ENCODE measurements at regions not wholly inside any gene's neighbourhood (a gene's known extent, or its start where the extent isn't known, plus 50 kb on each side); places are given as distances from the start of the nearest gene placed in this dataset.

- FAIRE-seq (no peak), DNase-seq (ENCODE audit: low read depth, low spot score) (no peak)
- Histone ChIP-seq H3K79me2 (ENCODE audit: control insufficient read depth, insufficient read depth, low read length) (no peaks in the 10 kb centered on the region), H3K9ac (replicated peaks; ENCODE audit: extremely low read depth, insufficient read depth, low read length) (no peak overlapping the region), H3K9me1 (replicated peaks; ENCODE audit: control insufficient read depth, extremely low read depth, insufficient read depth, low read length) (no peaks in the 10 kb centered on the region), H3K4me1 (ENCODE audit: control insufficient read depth, extremely low read depth, insufficient read depth, low read length) (peaks cover 11% of the 10 kb centered on the region), H4K20me1 (replicated peaks; ENCODE audit: control insufficient read depth, extremely low read depth, insufficient read depth, low read length) (no peaks in the 10 kb centered on the region), H3K4me2 (ENCODE audit: insufficient read depth, low read length) (no peak overlapping the region), H3K27me3 (ENCODE audit: control insufficient read depth in 2 of 2, insufficient read depth in 2 of 2, low read length in 2 of 2) (no peaks in the 10 kb centered on the region), H3K36me3 (ENCODE audit: control insufficient read depth in 2 of 2, extremely low read depth in 1 of 2, insufficient read depth in 2 of 2, low read length in 2 of 2) (no peaks in the 10 kb centered on the region), H3K9me3 (replicated peaks; ENCODE audit: control insufficient read depth, insufficient read depth, low read length) (no peaks in the 10 kb centered on the region), H2AFZ (ENCODE audit: low read depth, low read length) (no peak overlapping the region), H3K4me3 (replicated peaks in 1 of 3; ENCODE audit: insufficient read depth in 1 of 3, low read depth in 1 of 3, low read length in 3 of 3) (no peak overlapping the region), H3K27ac (ENCODE audit: insufficient read depth, low read depth, low read length) (no peak overlapping the region)
- no TSS peak for BruUV-seq (replicated peaks)
- ChIA-PET CTCF (no interaction called here), POLR2A (no interaction called here)
- dilution Hi-C loops (cut with MboI; ENCODE audit: extremely low pct_ligation_motif_present, low sequenced_read_pairs), result no loop called here
- intact Hi-C loops (cut with micrococcal nuclease), result loop anchor here (10.0 kb wide), 2 partner anchors 471 to 711 kb away; no protein-coding TSS in a partner anchor
- no peak for TF ChIP-seq FOS (IDR thresholded peaks at IDR 0.05; ENCODE audit: borderline replicate concordance, insufficient read depth, low read length)
- TF ChIP-seq MYC (IDR thresholded peaks at IDR 0.05; ENCODE audit: low read depth, low read length), result no peak
- TF ChIP-seq, protein P1, sequence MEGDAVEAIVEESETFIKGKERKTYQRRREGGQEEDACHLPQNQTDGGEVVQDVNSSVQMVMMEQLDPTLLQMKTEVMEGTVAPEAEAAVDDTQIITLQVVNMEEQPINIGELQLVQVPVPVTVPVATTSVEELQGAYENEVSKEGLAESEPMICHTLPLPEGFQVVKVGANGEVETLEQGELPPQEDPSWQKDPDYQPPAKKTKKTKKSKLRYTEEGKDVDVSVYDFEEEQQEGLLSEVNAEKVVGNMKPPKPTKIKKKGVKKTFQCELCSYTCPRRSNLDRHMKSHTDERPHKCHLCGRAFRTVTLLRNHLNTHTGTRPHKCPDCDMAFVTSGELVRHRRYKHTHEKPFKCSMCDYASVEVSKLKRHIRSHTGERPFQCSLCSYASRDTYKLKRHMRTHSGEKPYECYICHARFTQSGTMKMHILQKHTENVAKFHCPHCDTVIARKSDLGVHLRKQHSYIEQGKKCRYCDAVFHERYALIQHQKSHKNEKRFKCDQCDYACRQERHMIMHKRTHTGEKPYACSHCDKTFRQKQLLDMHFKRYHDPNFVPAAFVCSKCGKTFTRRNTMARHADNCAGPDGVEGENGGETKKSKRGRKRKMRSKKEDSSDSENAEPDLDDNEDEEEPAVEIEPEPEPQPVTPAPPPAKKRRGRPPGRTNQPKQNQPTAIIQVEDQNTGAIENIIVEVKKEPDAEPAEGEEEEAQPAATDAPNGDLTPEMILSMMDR (IDR thresholded peaks at IDR 0.05; ENCODE audit: extremely low read depth in 1 of 2, insufficient read depth in 1 of 2, low read depth in 1 of 2, low read length in 2 of 2), result no peak
- TF ChIP-seq, protein P2, sequence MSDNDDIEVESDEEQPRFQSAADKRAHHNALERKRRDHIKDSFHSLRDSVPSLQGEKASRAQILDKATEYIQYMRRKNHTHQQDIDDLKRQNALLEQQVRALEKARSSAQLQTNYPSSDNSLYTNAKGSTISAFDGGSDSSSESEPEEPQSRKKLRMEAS (IDR thresholded peaks at IDR 0.05; ENCODE audit: insufficient read depth, insufficient read length), result no peak
- no peak for TF ChIP-seq JUN (IDR thresholded peaks at IDR 0.05; ENCODE audit: borderline replicate concordance, insufficient read depth, insufficient read length, low read depth)
- TF ChIP-seq POLR2AphosphoS5 (IDR thresholded peaks at IDR 0.05; ENCODE audit: insufficient read depth, low read depth, low read length), result no peak
These were observed 416.6 kb upstream of the TBL1XR1 start for GRCh38 chr3:177613901-177614300.
